ENCODE measurements at regions not wholly inside any gene's neighbourhood (a gene's known extent, or its start where the extent isn't known, plus 50 kb on each side); places are given as distances from the start of the nearest gene placed in this dataset.

GRCh38 chr1:82901561-82901960 lies 1097.4 kb downstream of the TTLL7 start:
- H3K4me1 ChIP-seq (ENCODE audit: control insufficient read depth in 1 of 2, low read depth in 2 of 2), result no peaks in the 10 kb centered on the region
- H3K9me3 ChIP-seq, result no peaks in the 10 kb centered on the region
- TF ChIP-seq, protein P1, sequence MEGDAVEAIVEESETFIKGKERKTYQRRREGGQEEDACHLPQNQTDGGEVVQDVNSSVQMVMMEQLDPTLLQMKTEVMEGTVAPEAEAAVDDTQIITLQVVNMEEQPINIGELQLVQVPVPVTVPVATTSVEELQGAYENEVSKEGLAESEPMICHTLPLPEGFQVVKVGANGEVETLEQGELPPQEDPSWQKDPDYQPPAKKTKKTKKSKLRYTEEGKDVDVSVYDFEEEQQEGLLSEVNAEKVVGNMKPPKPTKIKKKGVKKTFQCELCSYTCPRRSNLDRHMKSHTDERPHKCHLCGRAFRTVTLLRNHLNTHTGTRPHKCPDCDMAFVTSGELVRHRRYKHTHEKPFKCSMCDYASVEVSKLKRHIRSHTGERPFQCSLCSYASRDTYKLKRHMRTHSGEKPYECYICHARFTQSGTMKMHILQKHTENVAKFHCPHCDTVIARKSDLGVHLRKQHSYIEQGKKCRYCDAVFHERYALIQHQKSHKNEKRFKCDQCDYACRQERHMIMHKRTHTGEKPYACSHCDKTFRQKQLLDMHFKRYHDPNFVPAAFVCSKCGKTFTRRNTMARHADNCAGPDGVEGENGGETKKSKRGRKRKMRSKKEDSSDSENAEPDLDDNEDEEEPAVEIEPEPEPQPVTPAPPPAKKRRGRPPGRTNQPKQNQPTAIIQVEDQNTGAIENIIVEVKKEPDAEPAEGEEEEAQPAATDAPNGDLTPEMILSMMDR (IDR thresholded peaks at IDR 0.05), result no peak
- no peak for DNase-seq (ENCODE audit: low spot score)
- no peak overlapping the region for H3K4me3 ChIP-seq
- H3K27me3 ChIP-seq (replicated peaks; ENCODE audit: insufficient read depth), result no peaks in the 10 kb centered on the region
- H3K27ac ChIP-seq, result no peak overlapping the region
- H3K36me3 ChIP-seq, result no peaks in the 10 kb centered on the region
- no peak for ATAC-seq (ENCODE audit: insufficient number of reproducible peaks, low FRiP score, low read depth)

- H3K36me3 ChIP-seq, result no peaks in the 10 kb centered on the region
- ATAC-seq (ENCODE audit: insufficient number of reproducible peaks, low FRiP score, low read depth) (no peak), DNase-seq (ENCODE audit: low spot score) (no peak)
- H3K27ac ChIP-seq, result no peak overlapping the region
- H3K4me1 ChIP-seq (ENCODE audit: control insufficient read depth in 1 of 2, low read depth in 2 of 2), result no peaks in the 10 kb centered on the region
- H3K27me3 ChIP-seq (replicated peaks; ENCODE audit: insufficient read depth), result no peaks in the 10 kb centered on the region
- H3K4me3 ChIP-seq, result no peak overlapping the region
- no peaks in the 10 kb centered on the region for H3K9me3 ChIP-seq
- TF ChIP-seq, protein P1 (IDR thresholded peaks at IDR 0.05), result no peak
Measured at GRCh38 chr1:82901118-82901517, 1097.8 kb downstream of the TTLL7 start.

DNA sequence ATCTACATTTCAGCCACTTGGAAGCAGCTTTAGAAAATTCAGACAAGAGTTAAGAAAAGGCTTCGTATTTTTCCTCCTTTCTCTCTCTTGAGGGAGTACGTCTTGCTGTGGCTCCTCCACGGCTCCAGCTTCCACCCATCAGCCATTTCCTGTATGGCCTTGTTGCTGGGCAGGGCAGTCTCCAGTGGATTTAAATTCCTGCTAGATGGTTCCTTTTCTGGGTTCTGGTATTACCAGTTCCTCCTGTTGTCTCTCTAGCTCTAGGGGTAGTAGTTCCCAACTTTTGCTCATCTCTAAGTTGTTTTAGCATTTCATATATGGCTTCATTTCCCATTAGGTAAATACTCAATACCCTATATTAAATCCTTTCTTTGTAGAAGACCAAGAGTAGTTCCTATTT lies 1098.3 kb downstream of the ADGRL2 start:
- H3K9me3 ChIP-seq, result no peaks in the 10 kb centered on the region

DNA sequence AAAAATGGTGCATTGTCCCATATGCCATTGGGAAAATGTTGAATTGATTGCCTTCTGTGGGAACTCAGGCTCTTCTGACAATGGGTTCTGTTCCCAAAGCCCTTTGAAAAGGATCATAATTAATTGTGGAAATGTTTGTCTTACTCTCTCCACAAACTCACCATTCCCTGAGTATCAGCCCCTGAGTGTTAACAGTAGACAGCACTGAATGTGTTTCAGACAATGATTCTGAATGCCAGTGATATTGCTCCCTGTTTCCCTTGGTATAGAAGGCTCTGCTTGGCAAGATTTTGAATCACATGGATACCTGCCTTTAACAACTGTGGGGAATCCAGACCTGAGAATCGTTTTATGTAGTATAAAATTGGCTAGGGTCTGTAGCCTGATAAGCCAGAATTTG lies 1096.8 kb downstream of the ADGRL2 start:
- ATAC-seq (ENCODE audit: insufficient number of reproducible peaks, low FRiP score, low read depth), result no peak
- H3K4me1 ChIP-seq (ENCODE audit: control insufficient read depth in 1 of 2, low read depth in 2 of 2), result no peaks in the 10 kb centered on the region

More for the DNA sequence above, 1098.3 kb downstream of the ADGRL2 start:
- Histone ChIP-seq H3K4me1 (ENCODE audit: control insufficient read depth in 1 of 2, low read depth in 2 of 2) (no peaks in the 10 kb centered on the region), H3K27me3 (replicated peaks; ENCODE audit: insufficient read depth) (no peaks in the 10 kb centered on the region), H3K27ac (no peak overlapping the region), H3K4me3 (no peak overlapping the region), H3K36me3 (no peaks in the 10 kb centered on the region)
- TF ChIP-seq, protein P1 (IDR thresholded peaks at IDR 0.05), result no peak
- DNase-seq (ENCODE audit: low spot score) (no peak), ATAC-seq (ENCODE audit: insufficient number of reproducible peaks, low FRiP score, low read depth) (no peak)

DNA sequence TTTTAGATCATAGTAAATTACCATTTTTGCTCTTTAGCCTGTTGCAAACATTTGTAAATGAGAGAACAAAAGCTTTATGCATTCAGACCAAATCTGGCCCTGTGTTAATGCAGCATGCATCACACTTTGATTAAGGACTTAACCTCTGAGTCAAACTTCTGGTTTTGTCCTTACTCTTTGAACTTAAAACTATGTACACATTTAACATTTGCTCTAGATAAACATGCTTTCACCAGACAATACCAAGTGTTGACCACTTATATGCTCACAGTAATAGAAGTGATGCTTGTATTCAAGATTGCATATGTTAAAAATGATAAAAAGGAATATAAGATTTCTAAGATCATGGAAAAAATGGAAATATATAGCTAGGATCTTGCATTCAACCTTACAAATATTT lies 1095.3 kb downstream of the ADGRL2 start:
- H3K27me3 ChIP-seq (replicated peaks; ENCODE audit: insufficient read depth), result no peaks in the 10 kb centered on the region
- no peak overlapping the region for H3K4me3 ChIP-seq
- no peak overlapping the region for H3K27ac ChIP-seq
- TF ChIP-seq, protein P1 (IDR thresholded peaks at IDR 0.05), result no peak
- DNase-seq (ENCODE audit: low spot score) (no peak), ATAC-seq (ENCODE audit: insufficient number of reproducible peaks, low FRiP score, low read depth) (no peak)
- no peaks in the 10 kb centered on the region for H3K9me3 ChIP-seq
- H3K4me1 ChIP-seq (ENCODE audit: control insufficient read depth in 1 of 2, low read depth in 2 of 2), result no peaks in the 10 kb centered on the region
- no peaks in the 10 kb centered on the region for H3K36me3 ChIP-seq

More for the DNA sequence above, 1096.8 kb downstream of the ADGRL2 start:
- Histone ChIP-seq H3K36me3 (no peaks in the 10 kb centered on the region), H3K4me3 (no peak overlapping the region), H3K27me3 (replicated peaks; ENCODE audit: insufficient read depth) (no peaks in the 10 kb centered on the region), H3K27ac (no peak overlapping the region), H3K9me3 (no peaks in the 10 kb centered on the region)
- DNase-seq (ENCODE audit: low spot score), result no peak
- TF ChIP-seq, protein P1 (IDR thresholded peaks at IDR 0.05), result no peak

Measured in thoracic aorta (tissue), 2 donors.